K562 (cell line): ENCODE measurements at regions not wholly inside any gene's neighbourhood (a gene's known extent, or its start where the extent isn't known, plus 50 kb on each side); places are given as distances from the start of the nearest gene placed in this dataset.

Experiments used
- ATAC-seq: fragments of 200-7000 bp; cut with Tn5 transposase; 3 replicates; pipeline ENCODE4 v1.9.1; 2020; ENCODE audit warnings: moderate library complexity
- BruUV-seq: library from RNA; stranded (reverse); fragments of 400-500 nt; replicated peaks from 2 replicates; lab custom pipeline; 2021; lab: Mats Ljungman, UMichigan
- CTCF ChIA-PET: fragments of 300-600 bp; formaldehyde crosslinking; extraction: SDS; loops from one replicate; lab custom pipeline; 2021; ENCODE audit warnings: low intra/inter-chr PET ratio; lab: Yijun Ruan, JAX
- POLR2A ChIA-PET: fragments of 300-600, 350-650 bp; sonication (Branson Sonifier 250); formaldehyde crosslinking; extraction: SDS; loops from one replicate; lab custom pipeline; 2021; ENCODE audit warnings: antibody characterized with exemption, inconsistent platforms; lab: Yijun Ruan, JAX
- DNase-seq, 4 experiments: peaks; one replicate each; pipeline versions ENCODE4 v3.0.0 to v3.0.0-alpha.2; 2011 to 2018; ENCODE audit warnings: low spot score in 3 of 4, mixed read lengths in 3 of 4; ENCODE audit errors: extremely low read depth in 1 of 4
- FAIRE-seq: peaks from 2 replicates; lab custom pipeline; 2011; peaks lifted over from hg19 to GRCh38; lab: Jason Lieb, UNC
- H2AFZ ChIP-seq: 2 replicates; pipeline ENCODE4 v1.6.0; 2011; ENCODE audit warnings: low read depth, low read length, control low read depth, inconsistent platforms
- H3K27ac ChIP-seq: fragments of 200-600 bp; 3 replicates; pipeline ENCODE4 v1.8.0; 2011; ENCODE audit warnings: low read depth, mild to moderate bottlenecking, control low read depth, inconsistent platforms, low read length, moderate library complexity, mixed read lengths; ENCODE audit errors: extremely low read depth
- H3K27me3 ChIP-seq, 2 experiments: fragments of 300-600 bp in 1 of 2; 2 replicates in 1 of 2; 3 replicates in 1 of 2; pipeline versions ENCODE4 v1.6.0 to v1.8.0; 2011; ENCODE audit warnings: inconsistent platforms in 2 of 2, low read length in 2 of 2, mild to moderate bottlenecking in 1 of 2, mixed read lengths in 1 of 2, moderate library complexity in 1 of 2; ENCODE audit not compliant: control insufficient read depth in 2 of 2, insufficient read depth in 2 of 2
- H3K36me3 ChIP-seq: fragments of 300-600 bp; 3 replicates; pipeline ENCODE4 v1.8.0; 2011; ENCODE audit warnings: mild to moderate bottlenecking, low read length, inconsistent platforms; ENCODE audit not compliant: control insufficient read depth, insufficient read depth
- H3K4me1 ChIP-seq, 2 experiments: fragments of 200-600 bp in 1 of 2; replicated peaks in 1 of 2; 2 replicates in 1 of 2; 3 replicates in 1 of 2; pipeline versions ENCODE4 v1.5.1 to v1.8.0; 2011; ENCODE audit warnings: inconsistent platforms in 2 of 2, low read length in 2 of 2, mild to moderate bottlenecking in 1 of 2, mixed read lengths in 1 of 2, moderate library complexity in 1 of 2; ENCODE audit not compliant: control insufficient read depth in 2 of 2, insufficient read depth in 2 of 2
- H3K4me2 ChIP-seq: 2 replicates; pipeline ENCODE4 v1.6.1; 2011; ENCODE audit warnings: low read length, control low read depth, inconsistent platforms, mixed read lengths; ENCODE audit not compliant: insufficient read depth
- H3K4me3 ChIP-seq: fragments of 200-600 bp; sonication (generic), shearing (Covaris generic); 2 replicates; pipeline ENCODE4 v1.5.1; 2016; ENCODE audit warnings: control low read depth, inconsistent platforms
- H3K79me2 ChIP-seq: fragments of 200-600 bp; 3 replicates; pipeline ENCODE4 v1.8.0; 2011; ENCODE audit warnings: low read length, inconsistent platforms; ENCODE audit not compliant: control insufficient read depth, insufficient read depth
- H3K9ac ChIP-seq, 2 experiments: 2 replicates each; pipeline versions ENCODE4 v1.6.0 to v1.6.1; 2011; ENCODE audit warnings: low read depth in 2 of 2, low read length in 2 of 2, control low read depth in 1 of 2, inconsistent platforms in 1 of 2, mild to moderate bottlenecking in 1 of 2, mixed read lengths in 1 of 2; ENCODE audit not compliant: insufficient read depth in 1 of 2
- H3K9me1 ChIP-seq: one replicate; pipeline ENCODE4 v1.6.0; 2011; ENCODE audit warnings: inconsistent platforms, mild to moderate bottlenecking, low read length, moderate library complexity; ENCODE audit not compliant: control insufficient read depth, insufficient read depth
- H3K9me3 ChIP-seq: replicated peaks from 2 replicates; pipeline ENCODE4 v1.5.1; 2011; ENCODE audit warnings: low read depth, low read length, inconsistent platforms; ENCODE audit not compliant: control insufficient read depth, insufficient read depth
- H4K20me1 ChIP-seq: replicated peaks from 2 replicates; pipeline ENCODE4 v1.6.1; 2011; ENCODE audit warnings: low read length, inconsistent platforms, mixed read lengths; ENCODE audit not compliant: control insufficient read depth, insufficient read depth
- CBX1 ChIP-seq: sonication (generic); IDR thresholded peaks from 2 replicates; pipeline ENCODE4 v1.6.1; 2016; ENCODE audit warnings: antibody characterized with exemption, low read depth, mild to moderate bottlenecking
- HEY1 ChIP-seq: fragments of 250-450 bp; sonication (Bioruptor Pico); IDR thresholded peaks from 2 replicates; pipeline ENCODE4 v1.5.0; 2020; ENCODE audit warnings: mild to moderate bottlenecking, moderate library complexity, borderline replicate concordance
- HMG20B ChIP-seq: fragments of 250-450 bp; sonication (Bioruptor Pico); IDR thresholded peaks from 2 replicates; pipeline ENCODE4 v1.5.0; 2021; ENCODE audit warnings: mild to moderate bottlenecking
- HNRNPLL ChIP-seq: fragments of 200-400 bp; formaldehyde crosslinking; IDR thresholded peaks from 2 replicates; pipeline ENCODE4 v1.6.1; 2017; ENCODE audit warnings: low read length, low read depth, mild to moderate bottlenecking; ENCODE audit not compliant: poor library complexity, severe bottlenecking
- SMARCC2 ChIP-seq: fragments of 450-650 bp; IDR thresholded peaks from 2 replicates; pipeline ENCODE4 v1.6.1; 2017; ENCODE audit warnings: antibody characterized with exemption, moderate library complexity, mild to moderate bottlenecking, low read depth
- TEAD4 ChIP-seq, 2 experiments: sonication (generic) in 1 of 2; formaldehyde crosslinking in 1 of 2; IDR thresholded peaks; 2 replicates each; pipeline versions ENCODE4 v1.6.1 to v1.8.0; 2012 to 2022; ENCODE audit warnings: borderline replicate concordance in 1 of 2, inconsistent platforms in 1 of 2, low read length in 1 of 2, mild to moderate bottlenecking in 1 of 2, missing genetic modification reagents in 1 of 2
- ZC3H11A ChIP-seq: IDR thresholded peaks from 2 replicates; pipeline ENCODE4 v1.6.1; 2012; ENCODE audit warnings: low read depth, low read length, improper control_type of control experiment
- ZNF253 ChIP-seq: fragments of 250-450 bp; sonication (Bioruptor Pico); conservative IDR thresholded peaks from 2 replicates; pipeline ENCODE4 v1.6.1; 2021; ENCODE audit warnings: mild to moderate bottlenecking
- ZNF445 ChIP-seq: fragments of 250-450 bp; sonication (Bioruptor Pico); IDR thresholded peaks from 2 replicates; pipeline ENCODE4 v1.4.0; 2020; ENCODE audit warnings: low read depth, mild to moderate bottlenecking, moderate library complexity
- ZNF551 ChIP-seq: fragments of 250-450 bp; sonication (Bioruptor Pico); IDR thresholded peaks from 2 replicates; pipeline ENCODE4 v1.5.0; 2021; ENCODE audit warnings: mild to moderate bottlenecking, moderate library complexity
- ZNF764 ChIP-seq: fragments of 250-450 bp; sonication (Bioruptor Pico); IDR thresholded peaks from 2 replicates; pipeline ENCODE4 v1.4.0; 2020; ENCODE audit warnings: low read depth, mild to moderate bottlenecking, moderate library complexity
- WGBS: fragments of 100-300 bp; shearing (Covaris generic); methylation state at CpG from one replicate; pipeline ENCODE4 v1.1.6; 2016; ENCODE audit warnings: low coverage, mixed read lengths; ENCODE audit not compliant: insufficient coverage; ENCODE audit errors: missing lambda C conversion rate; 5-methylcytosine and 5-hydroxymethylcytosine counted together
- in situ Hi-C: fragments of 300-500 bp; cut with MboI; formaldehyde crosslinking; loops from 4 replicates; pipeline ENCODE4 v1.15.0; 2018; ENCODE audit warnings: inconsistent platforms, mixed read lengths
- intact Hi-C: fragments of 100-400 bp; cut with micrococcal nuclease; formaldehyde crosslinking; loops from 2 replicates; pipeline ENCODE4 v1.14.2; 2022
- TF ChIP-seq, protein P1 (sequence below): fragments of 250-450 bp; sonication (Bioruptor Pico); IDR thresholded peaks from 2 replicates; pipeline ENCODE4 v1.4.0; 2020; ENCODE audit warnings: mild to moderate bottlenecking
- TF ChIP-seq, protein P2 (sequence below): fragments of 450-650 bp; formaldehyde crosslinking; IDR thresholded peaks from 2 replicates; pipeline ENCODE4 v1.4.0; 2022; ENCODE audit warnings: missing genetic modification characterization
- TF ChIP-seq, protein P3 (sequence below): fragments of 250-450 bp; sonication (Bioruptor Pico); IDR thresholded peaks from 2 replicates; pipeline ENCODE4 v1.4.0; 2020; ENCODE audit warnings: mild to moderate bottlenecking, moderate library complexity
- TF ChIP-seq, protein P4 (sequence below): fragments of 450-650 bp; IDR thresholded peaks from 2 replicates; pipeline ENCODE4 v1.6.1; 2016

DNA sequence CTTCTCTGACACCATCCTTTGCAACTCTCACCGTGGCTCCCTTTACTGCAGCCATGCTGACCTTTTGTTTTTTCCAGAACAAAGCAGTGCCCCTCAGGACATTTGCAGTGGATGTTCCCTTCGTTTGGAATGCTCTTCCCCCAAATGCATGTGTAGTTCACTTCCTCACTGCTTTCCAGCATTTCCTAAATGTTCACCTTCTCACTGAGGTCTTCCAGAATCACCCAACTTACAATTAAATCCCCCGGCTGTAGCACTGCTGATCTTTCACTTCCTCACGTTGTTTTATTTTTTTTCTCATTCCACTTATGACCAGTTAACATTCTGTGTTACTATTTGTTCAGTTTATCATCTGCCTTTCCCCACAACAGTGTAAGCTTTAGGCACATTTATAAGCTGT is 73.1 kb downstream of the GASK1B start (continued):
- TF ChIP-seq ZNF764 (CRISPR knock-in tag): no peak
- TF ChIP-seq, protein P1, sequence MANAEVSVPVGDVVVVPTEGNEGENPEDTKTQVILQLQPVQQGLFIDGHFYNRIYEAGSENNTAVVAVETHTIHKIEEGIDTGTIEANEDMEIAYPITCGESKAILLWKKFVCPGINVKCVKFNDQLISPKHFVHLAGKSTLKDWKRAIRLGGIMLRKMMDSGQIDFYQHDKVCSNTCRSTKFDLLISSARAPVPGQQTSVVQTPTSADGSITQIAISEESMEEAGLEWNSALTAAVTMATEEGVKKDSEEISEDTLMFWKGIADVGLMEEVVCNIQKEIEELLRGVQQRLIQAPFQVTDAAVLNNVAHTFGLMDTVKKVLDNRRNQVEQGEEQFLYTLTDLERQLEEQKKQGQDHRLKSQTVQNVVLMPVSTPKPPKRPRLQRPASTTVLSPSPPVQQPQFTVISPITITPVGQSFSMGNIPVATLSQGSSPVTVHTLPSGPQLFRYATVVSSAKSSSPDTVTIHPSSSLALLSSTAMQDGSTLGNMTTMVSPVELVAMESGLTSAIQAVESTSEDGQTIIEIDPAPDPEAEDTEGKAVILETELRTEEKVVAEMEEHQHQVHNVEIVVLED (CRISPR knock-in tag): no peak
- TF ChIP-seq, all 486 proteins: peak for 0

DNA sequence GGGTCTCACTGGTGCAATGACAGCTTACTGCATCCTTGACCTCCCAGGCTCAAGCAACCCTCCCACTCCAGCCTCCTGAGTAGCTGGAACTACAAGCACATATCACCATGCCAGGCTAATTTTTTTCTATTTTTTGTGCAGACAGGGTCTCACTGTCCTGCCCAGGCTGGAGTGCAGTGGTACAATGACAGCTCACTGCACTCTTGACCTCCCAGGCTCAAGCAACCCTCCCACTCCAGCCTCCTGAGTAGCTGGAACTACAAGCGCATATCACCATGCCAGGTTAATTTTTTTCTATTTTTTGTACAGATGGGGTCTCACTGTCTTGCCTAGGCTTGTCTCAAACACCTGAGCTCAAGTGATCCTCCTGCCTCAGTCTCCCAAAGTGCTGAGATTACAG is 74.0 kb downstream of the GASK1B start:
- ChIA-PET CTCF (no interaction called here), POLR2A (no interaction called here)
- ATAC-seq: no peak
- Histone ChIP-seq H3K79me2 (no peaks in the 10 kb centered on the region), H3K9ac (no peak overlapping the region), H3K36me3 (no peaks in the 10 kb centered on the region), H2AFZ (no peak overlapping the region), H3K27me3 (no peaks in the 10 kb centered on the region), H3K4me1 (no peaks in the 10 kb centered on the region), H3K4me3 (no peak overlapping the region), H3K9me1 (no peaks in the 10 kb centered on the region), H4K20me1 (no peaks in the 10 kb centered on the region), H3K9me3 (no peaks in the 10 kb centered on the region), H3K4me2 (no peak overlapping the region), H3K27ac (no peak overlapping the region)
- 0% methylated on average over 1 of the region's 1 CpG for WGBS
- no TSS peak for BruUV-seq
- in situ Hi-C loops: no loop called here
- FAIRE-seq: no peak
- intact Hi-C loops: no loop called here
- no peak for DNase-seq
- TF ChIP-seq SMARCC2 (no peak), CBX1 (no peak), HNRNPLL (no peak), HMG20B (CRISPR knock-in tag) (no peak), ZNF445 (no peak), ZNF551 (CRISPR knock-in tag) (no peak), TEAD4 (IDR thresholded peaks at IDR 0.05; ENCODE audit: low read length) (no peak), TEAD4 (CRISPR knock-in tag; IDR thresholded peaks at IDR 0.05; ENCODE audit: borderline replicate concordance) (no peak), ZC3H11A (no peak), HEY1 (CRISPR knock-in tag) (no peak), ZNF253 (CRISPR knock-in tag) (no peak)
- TF ChIP-seq, protein P2, sequence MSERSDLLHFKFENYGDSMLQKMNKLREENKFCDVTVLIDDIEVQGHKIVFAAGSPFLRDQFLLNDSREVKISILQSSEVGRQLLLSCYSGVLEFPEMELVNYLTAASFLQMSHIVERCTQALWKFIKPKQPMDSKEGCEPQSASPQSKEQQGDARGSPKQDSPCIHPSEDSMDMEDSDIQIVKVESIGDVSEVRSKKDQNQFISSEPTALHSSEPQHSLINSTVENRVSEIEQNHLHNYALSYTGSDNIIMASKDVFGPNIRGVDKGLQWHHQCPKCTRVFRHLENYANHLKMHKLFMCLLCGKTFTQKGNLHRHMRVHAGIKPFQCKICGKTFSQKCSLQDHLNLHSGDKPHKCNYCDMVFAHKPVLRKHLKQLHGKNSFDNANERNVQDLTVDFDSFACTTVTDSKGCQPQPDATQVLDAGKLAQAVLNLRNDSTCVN (CRISPR knock-in tag): no peak
- TF ChIP-seq, protein P3, sequence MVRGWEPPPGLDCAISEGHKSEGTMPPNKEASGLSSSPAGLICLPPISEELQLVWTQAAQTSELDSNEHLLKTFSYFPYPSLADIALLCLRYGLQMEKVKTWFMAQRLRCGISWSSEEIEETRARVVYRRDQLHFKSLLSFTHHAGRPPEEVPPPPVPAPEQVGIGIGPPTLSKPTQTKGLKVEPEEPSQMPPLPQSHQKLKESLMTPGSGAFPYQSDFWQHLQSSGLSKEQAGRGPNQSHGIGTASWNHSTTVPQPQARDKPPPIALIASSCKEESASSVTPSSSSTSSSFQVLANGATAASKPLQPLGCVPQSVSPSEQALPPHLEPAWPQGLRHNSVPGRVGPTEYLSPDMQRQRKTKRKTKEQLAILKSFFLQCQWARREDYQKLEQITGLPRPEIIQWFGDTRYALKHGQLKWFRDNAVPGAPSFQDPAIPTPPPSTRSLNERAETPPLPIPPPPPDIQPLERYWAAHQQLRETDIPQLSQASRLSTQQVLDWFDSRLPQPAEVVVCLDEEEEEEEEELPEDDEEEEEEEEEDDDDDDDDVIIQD (CRISPR knock-in tag): no peak
- TF ChIP-seq, protein P4, sequence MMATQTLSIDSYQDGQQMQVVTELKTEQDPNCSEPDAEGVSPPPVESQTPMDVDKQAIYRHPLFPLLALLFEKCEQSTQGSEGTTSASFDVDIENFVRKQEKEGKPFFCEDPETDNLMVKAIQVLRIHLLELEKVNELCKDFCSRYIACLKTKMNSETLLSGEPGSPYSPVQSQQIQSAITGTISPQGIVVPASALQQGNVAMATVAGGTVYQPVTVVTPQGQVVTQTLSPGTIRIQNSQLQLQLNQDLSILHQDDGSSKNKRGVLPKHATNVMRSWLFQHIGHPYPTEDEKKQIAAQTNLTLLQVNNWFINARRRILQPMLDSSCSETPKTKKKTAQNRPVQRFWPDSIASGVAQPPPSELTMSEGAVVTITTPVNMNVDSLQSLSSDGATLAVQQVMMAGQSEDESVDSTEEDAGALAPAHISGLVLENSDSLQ: no peak
